Brain microvascular endothelial cell (primary cell): ENCODE measurements at regions not wholly inside any gene's neighbourhood (a gene's known extent, or its start where the extent isn't known, plus 50 kb on each side); places are given as distances from the start of the nearest gene placed in this dataset.

Source experiments
- DNase-seq: peaks from one replicate; pipeline ENCODE4 v3.0.0-alpha.2; 2020
- H3K27ac ChIP-seq: fragments of 250-450 bp; sonication (Bioruptor Pico); 2 replicates; pipeline ENCODE4 v1.5.1; 2020; ENCODE audit warnings: mild to moderate bottlenecking, moderate library complexity
- H3K27me3 ChIP-seq: fragments of 250-450 bp; sonication (Bioruptor Pico); replicated peaks from 2 replicates; pipeline ENCODE4 v1.5.1; 2020; ENCODE audit warnings: mild to moderate bottlenecking
- H3K36me3 ChIP-seq: fragments of 250-450 bp; sonication (Bioruptor Pico); replicated peaks from 2 replicates; pipeline ENCODE4 v1.5.1; 2020; ENCODE audit warnings: mild to moderate bottlenecking
- H3K4me3 ChIP-seq: 2 replicates; pipeline ENCODE4 v1.5.1; 2011; ENCODE audit warnings: low read depth, mild to moderate bottlenecking, control low read depth, low read length, moderate library complexity
- CTCF ChIP-seq: IDR thresholded peaks from 2 replicates; pipeline ENCODE4 v1.5.1; 2011; ENCODE audit warnings: low read depth, mild to moderate bottlenecking, moderate library complexity, low read length, control low read depth, inconsistent platforms; ENCODE audit errors: missing control alignments
- in situ Hi-C: cut with HindIII; loops from 2 replicates; pipeline ENCODE4 v1.10.0; 2017; ENCODE audit warnings: low sequenced_read_pairs, low pct_ligation_motif_present

- DNase-seq: no peak
- Histone ChIP-seq H3K27ac (no peak overlapping the region), H3K27me3 (no peaks in the 10 kb centered on the region), H3K36me3 (no peaks in the 10 kb centered on the region), H3K4me3 (no peak overlapping the region)
- TF ChIP-seq CTCF: no peak
- in situ Hi-C loops: no loop called here
Observed at GRCh38 chr6:170044836-170045562, 245.9 kb downstream of the DLL1 start.

GRCh38 chr6:170043881-170044790, 246.7 kb downstream of the DLL1 start:
- DNase-seq: no peak
- Histone ChIP-seq H3K4me3 (no peak overlapping the region), H3K36me3 (no peaks in the 10 kb centered on the region), H3K27ac (no peak overlapping the region), H3K27me3 (no peaks in the 10 kb centered on the region)
- in situ Hi-C loops: no loop called here
- TF ChIP-seq CTCF: no peak

- H3K27me3 ChIP-seq: no peaks in the 10 kb centered on the region
- DNase-seq: no peak
- no peak overlapping the region for H3K27ac ChIP-seq
- H3K4me3 ChIP-seq: no peak overlapping the region
- TF ChIP-seq CTCF: no peak
- no peaks in the 10 kb centered on the region for H3K36me3 ChIP-seq
- in situ Hi-C loops: no loop called here
Observed at GRCh38 chr6:170043150-170043819, 247.6 kb downstream of the DLL1 start.

- no peak overlapping the region for H3K27ac ChIP-seq
- DNase-seq: no peak
- H3K27me3 ChIP-seq: no peaks in the 10 kb centered on the region
- in situ Hi-C loops: no loop called here
- H3K4me3 ChIP-seq: no peak overlapping the region
- TF ChIP-seq CTCF: no peak
- no peaks in the 10 kb centered on the region for H3K36me3 ChIP-seq
Observed at GRCh38 chr6:170042596-170043118, 248.2 kb downstream of the DLL1 start.

DNA sequence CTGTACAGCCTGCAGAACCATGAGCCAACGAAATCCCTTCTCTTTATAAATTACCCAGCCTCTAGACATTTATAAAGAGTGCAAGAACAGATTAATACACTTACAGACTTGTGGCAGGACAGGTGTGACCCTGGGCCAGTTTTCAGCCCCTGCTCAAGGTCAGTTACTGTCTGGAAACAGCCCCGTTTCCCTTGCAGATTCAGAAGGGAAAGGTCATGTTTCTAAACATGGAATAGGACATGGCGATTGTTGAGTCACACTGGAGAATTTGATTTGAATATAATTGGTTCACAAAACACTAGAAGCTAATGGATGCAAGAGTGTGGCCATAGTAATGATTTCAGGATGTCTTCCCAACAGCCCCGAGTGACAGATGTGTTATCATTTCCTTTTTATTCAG, 248.8 kb downstream of the DLL1 start:
- in situ Hi-C loops: no loop called here
- Histone ChIP-seq H3K27me3 (no peaks in the 10 kb centered on the region), H3K27ac (no peak overlapping the region), H3K4me3 (no peak overlapping the region), H3K36me3 (no peaks in the 10 kb centered on the region)
- DNase-seq: no peak
- TF ChIP-seq CTCF: no peak
